BLaER1 (cell line): ENCODE measurements at regions not wholly inside any gene's neighbourhood (a gene's known extent, or its start where the extent isn't known, plus 50 kb on each side); places are given as distances from the start of the nearest gene placed in this dataset.

Experiments used
- H3K27ac ChIP-seq: shearing (Covaris generic); formaldehyde crosslinking; 2 replicates; pipeline ENCODE4 v1.8.1; 2022
- H3K27me3 ChIP-seq: shearing (Covaris generic); formaldehyde crosslinking; 2 replicates; pipeline ENCODE4 v1.8.1; 2022
- H3K36me3 ChIP-seq: shearing (Covaris generic); formaldehyde crosslinking; 2 replicates; pipeline ENCODE4 v1.8.1; 2022
- H3K4me1 ChIP-seq: shearing (Covaris generic); formaldehyde crosslinking; 2 replicates; pipeline ENCODE4 v1.8.1; 2022
- H3K4me2 ChIP-seq: shearing (Covaris generic); formaldehyde crosslinking; 2 replicates; pipeline ENCODE4 v1.8.1; 2022
- H3K4me3 ChIP-seq: shearing (Covaris generic); formaldehyde crosslinking; 2 replicates; pipeline ENCODE4 v1.8.1; 2022
- H3K9ac ChIP-seq: shearing (Covaris generic); formaldehyde crosslinking; 2 replicates; pipeline ENCODE4 v1.8.1; 2022
- H3K9me3 ChIP-seq: shearing (Covaris generic); formaldehyde crosslinking; 2 replicates; pipeline ENCODE4 v1.8.1; 2022
- H4K20me1 ChIP-seq: shearing (Covaris generic); formaldehyde crosslinking; 2 replicates; pipeline ENCODE4 v1.8.1; 2022
- Cebpa-rat ChIP-seq: shearing (Covaris generic); IDR thresholded peaks from 2 replicates; pipeline ENCODE4 v1.8.1; 2022

- Histone ChIP-seq H3K27me3 (no peaks in the 10 kb centered on the region), H3K27ac (no peak overlapping the region), H3K9me3 (peaks cover 29% of the 10 kb centered on the region), H3K4me2 (no peak overlapping the region), H3K4me1 (no peaks in the 10 kb centered on the region), H4K20me1 (no peaks in the 10 kb centered on the region), H3K9ac (no peak overlapping the region), H3K4me3 (no peak overlapping the region), H3K36me3 (no peaks in the 10 kb centered on the region)
- TF ChIP-seq Cebpa-rat, result no peak
Observed at GRCh38 chr5:34541067-34541466, 115.1 kb upstream of the RAI14 start.

DNA sequence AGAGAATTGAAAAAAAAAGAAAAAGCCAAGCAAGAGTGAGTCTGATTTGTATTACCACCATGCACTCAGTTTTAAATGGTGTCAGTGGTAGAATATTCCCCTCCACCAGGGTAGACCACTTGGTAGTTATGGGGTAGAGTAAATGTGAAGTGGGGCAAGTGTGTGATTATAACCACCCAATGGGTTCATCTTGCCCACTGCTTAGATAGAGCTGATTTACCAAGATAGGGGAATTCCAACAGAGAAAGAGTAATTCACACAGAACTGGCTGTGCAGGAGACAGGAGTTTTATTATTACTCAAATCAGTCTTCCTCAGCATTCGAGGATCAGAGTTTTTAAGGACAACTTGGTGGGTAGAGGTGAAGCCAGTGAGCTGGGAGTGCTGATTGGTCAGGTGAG is 113.3 kb upstream of the RAI14 start:
- no peak overlapping the region for H3K4me3 ChIP-seq
- H3K27ac ChIP-seq, result no peak overlapping the region
- H4K20me1 ChIP-seq, result no peaks in the 10 kb centered on the region
- no peak overlapping the region for H3K4me2 ChIP-seq
- no peaks in the 10 kb centered on the region for H3K4me1 ChIP-seq
- H3K27me3 ChIP-seq, result no peaks in the 10 kb centered on the region
- no peak for TF ChIP-seq Cebpa-rat
- H3K9me3 ChIP-seq, result peaks cover 47% of the 10 kb centered on the region
- no peak overlapping the region for H3K9ac ChIP-seq
- H3K36me3 ChIP-seq, result no peaks in the 10 kb centered on the region

DNA sequence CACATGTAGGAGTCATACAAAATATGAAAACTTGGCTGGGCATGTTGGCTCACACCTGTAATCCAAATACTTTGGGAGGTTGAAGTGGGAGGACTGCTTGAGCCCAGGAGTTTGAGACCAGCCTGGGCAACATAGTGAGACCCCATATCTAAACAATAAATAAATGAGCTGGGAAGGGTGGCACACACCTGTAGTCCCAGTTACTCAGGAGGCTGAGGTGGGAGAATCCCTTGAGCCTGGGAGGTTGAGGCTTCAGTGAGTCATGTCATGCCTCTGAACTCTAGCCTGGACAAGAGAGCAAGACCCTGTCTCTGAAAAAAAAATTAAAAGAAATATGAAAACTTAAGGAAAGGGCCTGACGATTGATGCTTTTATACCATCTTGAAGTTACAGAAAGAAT is 112.4 kb upstream of the RAI14 start:
- Histone ChIP-seq H3K4me1 (no peaks in the 10 kb centered on the region), H3K4me3 (no peak overlapping the region), H3K4me2 (no peak overlapping the region), H3K9ac (no peak overlapping the region), H3K27me3 (no peaks in the 10 kb centered on the region), H3K9me3 (peaks cover 55% of the 10 kb centered on the region), H4K20me1 (no peaks in the 10 kb centered on the region), H3K36me3 (no peaks in the 10 kb centered on the region), H3K27ac (no peak overlapping the region)
- no peak for TF ChIP-seq Cebpa-rat

DNA sequence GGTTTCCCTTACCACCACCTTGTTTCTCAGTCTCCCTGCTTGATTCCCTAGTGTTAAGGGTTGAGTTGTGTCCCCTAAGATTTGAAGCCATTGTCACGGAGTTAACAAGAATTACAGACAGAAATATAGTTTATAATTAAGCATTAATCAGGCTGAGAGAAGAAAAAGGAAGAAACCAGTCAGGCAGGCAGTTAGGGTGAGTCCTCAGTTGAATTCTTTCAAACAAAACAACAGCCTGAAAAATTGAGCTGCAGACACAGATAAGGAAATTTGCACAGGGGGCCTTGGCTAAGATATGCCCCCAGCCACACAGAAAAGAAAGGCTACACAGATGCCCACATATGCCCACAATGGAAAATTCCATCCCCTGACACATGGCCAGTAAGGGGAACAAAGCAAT is 111.7 kb upstream of the RAI14 start:
- no peaks in the 10 kb centered on the region for H3K27me3 ChIP-seq
- H3K4me2 ChIP-seq, result no peak overlapping the region
- no peaks in the 10 kb centered on the region for H3K4me1 ChIP-seq
- H3K36me3 ChIP-seq, result no peaks in the 10 kb centered on the region
- no peak for TF ChIP-seq Cebpa-rat
- H3K4me3 ChIP-seq, result no peak overlapping the region
- H3K9me3 ChIP-seq, result peaks cover 58% of the 10 kb centered on the region
- H3K27ac ChIP-seq, result no peak overlapping the region
- H4K20me1 ChIP-seq, result no peaks in the 10 kb centered on the region
- H3K9ac ChIP-seq, result no peak overlapping the region

DNA sequence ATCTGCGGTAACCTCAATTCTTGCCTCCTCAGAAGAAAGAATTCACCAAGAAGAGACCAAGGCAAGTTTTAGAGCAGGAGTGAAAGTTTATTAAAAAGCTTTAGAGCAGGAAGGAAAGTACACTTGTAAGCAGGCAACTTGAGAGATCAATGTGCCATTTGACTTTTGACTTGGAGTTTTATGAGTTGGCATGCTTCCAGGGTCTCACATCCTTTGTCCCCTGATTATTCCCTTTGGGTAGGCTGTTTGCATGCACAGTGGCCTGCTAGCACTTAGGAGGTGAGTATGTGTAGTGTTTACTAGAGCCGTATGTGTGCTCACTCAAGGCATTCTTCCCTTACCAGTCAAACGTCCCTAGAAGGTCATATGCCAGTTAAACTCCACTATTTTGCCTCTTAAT is 111.0 kb upstream of the RAI14 start:
- no peaks in the 10 kb centered on the region for H3K27me3 ChIP-seq
- TF ChIP-seq Cebpa-rat, result no peak
- H3K36me3 ChIP-seq, result no peaks in the 10 kb centered on the region
- H3K9ac ChIP-seq, result no peak overlapping the region
- H3K4me3 ChIP-seq, result no peak overlapping the region
- H3K9me3 ChIP-seq, result peaks cover 58% of the 10 kb centered on the region
- no peaks in the 10 kb centered on the region for H3K4me1 ChIP-seq
- H3K27ac ChIP-seq, result no peak overlapping the region
- no peak overlapping the region for H3K4me2 ChIP-seq
- H4K20me1 ChIP-seq, result no peaks in the 10 kb centered on the region

GRCh38 chr5:34545626-34546025 is 110.5 kb upstream of the RAI14 start:
- H3K36me3 ChIP-seq, result no peaks in the 10 kb centered on the region
- no peaks in the 10 kb centered on the region for H3K4me1 ChIP-seq
- no peak overlapping the region for H3K4me2 ChIP-seq
- TF ChIP-seq Cebpa-rat, result no peak
- H3K27ac ChIP-seq, result no peak overlapping the region
- H3K27me3 ChIP-seq, result no peaks in the 10 kb centered on the region
- no peak overlapping the region for H3K4me3 ChIP-seq
- H4K20me1 ChIP-seq, result no peaks in the 10 kb centered on the region
- peaks cover 58% of the 10 kb centered on the region for H3K9me3 ChIP-seq
- H3K9ac ChIP-seq, result no peak overlapping the region

DNA sequence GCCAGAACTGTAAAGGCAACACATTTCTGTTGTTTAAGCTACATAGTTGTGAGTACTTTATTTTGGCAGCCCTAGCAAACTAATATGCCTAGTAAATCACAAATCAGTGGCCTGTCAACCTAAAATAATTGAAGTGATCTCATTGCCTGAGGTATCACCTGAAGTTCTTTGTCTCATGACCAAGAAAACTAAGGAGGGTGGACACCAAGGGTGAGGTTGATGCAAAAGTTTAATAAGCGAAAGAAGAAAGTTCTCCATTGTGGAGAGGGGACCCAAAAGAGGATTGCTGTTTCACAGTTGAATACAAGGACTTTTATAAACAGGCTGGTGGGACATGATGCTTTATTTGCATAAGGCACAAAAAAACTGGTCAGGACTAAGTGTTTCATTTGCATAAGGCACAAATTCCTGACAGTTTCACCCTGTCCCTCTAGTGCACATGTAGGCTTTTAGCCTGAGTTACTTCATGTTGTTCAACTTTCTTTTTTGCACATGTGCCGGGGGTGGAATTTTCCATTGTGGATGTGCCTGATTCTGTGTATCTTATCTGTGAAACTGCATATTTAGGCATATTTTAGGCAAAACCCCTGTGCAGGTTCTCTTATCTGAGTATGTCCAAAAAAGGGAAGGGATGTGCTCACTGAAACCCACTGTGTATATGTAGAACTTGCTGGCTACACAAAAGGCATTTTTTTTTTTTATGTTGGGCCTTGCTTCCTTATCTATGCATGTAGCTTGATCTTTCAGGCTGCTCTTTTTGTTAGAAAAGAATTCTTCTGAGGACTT is 108.6 kb upstream of the RAI14 start:
- no peaks in the 10 kb centered on the region for H3K27me3 ChIP-seq
- no peak overlapping the region for H3K9ac ChIP-seq
- H3K36me3 ChIP-seq, result no peaks in the 10 kb centered on the region
- no peak overlapping the region for H3K4me3 ChIP-seq
- H3K4me1 ChIP-seq, result peaks cover 8% of the 10 kb centered on the region; the same call in 1 of the 2 replicates
- H3K9me3 ChIP-seq, result peaks cover 58% of the 10 kb centered on the region
- no peak for TF ChIP-seq Cebpa-rat
- H3K4me2 ChIP-seq, result no peak overlapping the region
- H3K27ac ChIP-seq, result no peak overlapping the region
- no peaks in the 10 kb centered on the region for H4K20me1 ChIP-seq

- peaks cover 8% of the 10 kb centered on the region; the same call in 1 of the 2 replicates for H3K4me1 ChIP-seq
- no peaks in the 10 kb centered on the region for H3K36me3 ChIP-seq
- TF ChIP-seq Cebpa-rat, result no peak
- no peak overlapping the region for H3K4me2 ChIP-seq
- no peak overlapping the region for H3K27ac ChIP-seq
- no peak overlapping the region for H3K9ac ChIP-seq
- no peaks in the 10 kb centered on the region for H4K20me1 ChIP-seq
- H3K27me3 ChIP-seq, result no peaks in the 10 kb centered on the region
- no peak overlapping the region for H3K4me3 ChIP-seq
- H3K9me3 ChIP-seq, result peaks cover 58% of the 10 kb centered on the region
Observed at GRCh38 chr5:34548086-34548403, 108.1 kb upstream of the RAI14 start.

- Histone ChIP-seq H3K27ac (no peak overlapping the region), H3K4me1 (peaks cover 8% of the 10 kb centered on the region; the same call in 1 of the 2 replicates), H3K9me3 (peaks cover 37% of the 10 kb centered on the region), H3K36me3 (no peaks in the 10 kb centered on the region), H3K9ac (no peak overlapping the region), H3K27me3 (no peaks in the 10 kb centered on the region), H3K4me2 (no peak overlapping the region), H4K20me1 (no peaks in the 10 kb centered on the region), H3K4me3 (no peak overlapping the region)
- TF ChIP-seq Cebpa-rat, result no peak
Observed at GRCh38 chr5:34550247-34550646, 105.9 kb upstream of the RAI14 start.

GRCh38 chr5:34550964-34551363 is 105.2 kb upstream of the RAI14 start:
- peaks cover 30% of the 10 kb centered on the region for H3K9me3 ChIP-seq
- TF ChIP-seq Cebpa-rat, result no peak
- no peaks in the 10 kb centered on the region for H4K20me1 ChIP-seq
- H3K9ac ChIP-seq, result no peak overlapping the region
- H3K27me3 ChIP-seq, result no peaks in the 10 kb centered on the region
- no peak overlapping the region for H3K27ac ChIP-seq
- no peak overlapping the region for H3K4me2 ChIP-seq
- H3K36me3 ChIP-seq, result no peaks in the 10 kb centered on the region
- peaks cover 8% of the 10 kb centered on the region; the same call in 1 of the 2 replicates for H3K4me1 ChIP-seq
- H3K4me3 ChIP-seq, result no peak overlapping the region
